ENCODE measurements at regions not wholly inside any gene's neighbourhood (a gene's known extent, or its start where the extent isn't known, plus 50 kb on each side); places are given as distances from the start of the nearest gene placed in this dataset.

- TF ChIP-seq, protein P1, sequence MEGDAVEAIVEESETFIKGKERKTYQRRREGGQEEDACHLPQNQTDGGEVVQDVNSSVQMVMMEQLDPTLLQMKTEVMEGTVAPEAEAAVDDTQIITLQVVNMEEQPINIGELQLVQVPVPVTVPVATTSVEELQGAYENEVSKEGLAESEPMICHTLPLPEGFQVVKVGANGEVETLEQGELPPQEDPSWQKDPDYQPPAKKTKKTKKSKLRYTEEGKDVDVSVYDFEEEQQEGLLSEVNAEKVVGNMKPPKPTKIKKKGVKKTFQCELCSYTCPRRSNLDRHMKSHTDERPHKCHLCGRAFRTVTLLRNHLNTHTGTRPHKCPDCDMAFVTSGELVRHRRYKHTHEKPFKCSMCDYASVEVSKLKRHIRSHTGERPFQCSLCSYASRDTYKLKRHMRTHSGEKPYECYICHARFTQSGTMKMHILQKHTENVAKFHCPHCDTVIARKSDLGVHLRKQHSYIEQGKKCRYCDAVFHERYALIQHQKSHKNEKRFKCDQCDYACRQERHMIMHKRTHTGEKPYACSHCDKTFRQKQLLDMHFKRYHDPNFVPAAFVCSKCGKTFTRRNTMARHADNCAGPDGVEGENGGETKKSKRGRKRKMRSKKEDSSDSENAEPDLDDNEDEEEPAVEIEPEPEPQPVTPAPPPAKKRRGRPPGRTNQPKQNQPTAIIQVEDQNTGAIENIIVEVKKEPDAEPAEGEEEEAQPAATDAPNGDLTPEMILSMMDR (IDR thresholded peaks at IDR 0.05): no peak
- TF ChIP-seq POLR2A (IDR thresholded peaks at IDR 0.05): no peak
These were observed 91.9 kb upstream of the ARAP3 start for GRCh38 chr5:141773779-141774562.

Measured in testis (tissue), 2 donors.